ENCODE measurements at regions not wholly inside any gene's neighbourhood (a gene's known extent, or its start where the extent isn't known, plus 50 kb on each side); places are given as distances from the start of the nearest gene placed in this dataset.

DNA sequence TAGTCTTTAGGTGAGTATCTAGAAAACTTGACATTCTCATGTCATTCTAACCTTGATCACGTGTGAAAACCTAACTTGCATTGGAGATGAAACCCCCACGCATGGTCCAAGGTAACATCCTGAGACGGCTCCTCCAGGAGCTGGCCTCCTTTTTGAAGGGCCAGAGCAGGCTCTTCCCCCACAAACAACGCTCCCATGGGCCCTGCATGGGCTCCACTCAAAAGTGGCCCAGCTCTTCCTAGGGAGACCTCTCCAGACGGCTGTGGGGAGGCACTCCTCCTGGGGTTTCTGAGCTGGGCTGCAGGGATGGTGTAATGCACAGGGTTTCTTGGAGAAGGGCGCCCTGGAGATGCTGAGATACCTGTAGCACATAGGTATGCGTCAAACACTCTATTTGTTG, 296.2 kb upstream of the IRX1 start:
- Histone ChIP-seq H3K27ac (ENCODE audit: control insufficient read depth, insufficient read depth) (no peak overlapping the region), H3K36me3 (ENCODE audit: control insufficient read depth in 2 of 2, insufficient read depth in 2 of 2, low read length in 1 of 2) (no peaks in the 10 kb centered on the region), H3K4me2 (ENCODE audit: control insufficient read depth, insufficient read depth) (no peak overlapping the region), H3K4me3 (no peak overlapping the region), H2AFZ (ENCODE audit: control insufficient read depth, low read depth, low read length) (no peak overlapping the region), H3K4me1 (ENCODE audit: control insufficient read depth, insufficient read depth, low read length) (no peaks in the 10 kb centered on the region), H4K20me1 (ENCODE audit: control insufficient read depth, insufficient read depth) (no peaks in the 10 kb centered on the region), H3K27me3 (replicated peaks in 1 of 2; ENCODE audit: control insufficient read depth in 2 of 2, insufficient read depth in 2 of 2, low read length in 1 of 2) (no peaks in the 10 kb centered on the region), H3K79me2 (ENCODE audit: control insufficient read depth, insufficient read depth, low read length) (no peaks in the 10 kb centered on the region), H3K9ac (ENCODE audit: control insufficient read depth, insufficient read depth, low read length) (no peak overlapping the region), H3K9me3 (replicated peaks; ENCODE audit: control insufficient read depth, insufficient read depth, low read length) (no peaks in the 10 kb centered on the region; the same call in 2 of the 3 replicates)
- ChIA-PET POLR2A (no interaction called here), CTCF (no interaction called here), SMC1A (ENCODE audit: uncharacterized antibody, unreplicated experiment) (no interaction called here), RAD21 (ENCODE audit: unreplicated experiment) (no interaction called here)
- intact Hi-C loops (cut with micrococcal nuclease; ENCODE audit: unreplicated experiment) = no loop called here
- DNase-seq (ENCODE audit: low read depth, low spot score) (no peak), ATAC-seq (no peak), FAIRE-seq (no peak)
- no TSS peak for BruUV-seq (replicated peaks)
- in situ Hi-C loops (cut with MboI) = no loop called here
- WGBS (ENCODE audit: insufficient coverage, insufficient replicate concordance, low lambda C conversion rate, missing lambda C conversion rate) = 8% methylated on average over 7 of the region's 7 CpGs
- TF ChIP-seq BMI1 (IDR thresholded peaks at IDR 0.05; ENCODE audit: borderline replicate concordance) (no peak), ZBTB33 (IDR thresholded peaks at IDR 0.05) (no peak)
- TF ChIP-seq, protein P1, sequence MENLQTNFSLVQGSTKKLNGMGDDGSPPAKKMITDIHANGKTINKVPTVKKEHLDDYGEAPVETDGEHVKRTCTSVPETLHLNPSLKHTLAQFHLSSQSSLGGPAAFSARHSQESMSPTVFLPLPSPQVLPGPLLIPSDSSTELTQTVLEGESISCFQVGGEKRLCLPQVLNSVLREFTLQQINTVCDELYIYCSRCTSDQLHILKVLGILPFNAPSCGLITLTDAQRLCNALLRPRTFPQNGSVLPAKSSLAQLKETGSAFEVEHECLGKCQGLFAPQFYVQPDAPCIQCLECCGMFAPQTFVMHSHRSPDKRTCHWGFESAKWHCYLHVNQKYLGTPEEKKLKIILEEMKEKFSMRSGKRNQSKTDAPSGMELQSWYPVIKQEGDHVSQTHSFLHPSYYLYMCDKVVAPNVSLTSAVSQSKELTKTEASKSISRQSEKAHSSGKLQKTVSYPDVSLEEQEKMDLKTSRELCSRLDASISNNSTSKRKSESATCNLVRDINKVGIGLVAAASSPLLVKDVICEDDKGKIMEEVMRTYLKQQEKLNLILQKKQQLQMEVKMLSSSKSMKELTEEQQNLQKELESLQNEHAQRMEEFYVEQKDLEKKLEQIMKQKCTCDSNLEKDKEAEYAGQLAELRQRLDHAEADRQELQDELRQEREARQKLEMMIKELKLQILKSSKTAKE (IDR thresholded peaks at IDR 0.05; ENCODE audit: low read depth, poor library complexity, severe bottlenecking) = no peak

GRCh38 chr5:3297853-3298252, 297.8 kb upstream of the IRX1 start:
- FAIRE-seq (no peak), DNase-seq (ENCODE audit: low read depth, low spot score) (no peak), ATAC-seq (no peak)
- in situ Hi-C loops (cut with MboI) = no loop called here
- Histone ChIP-seq H2AFZ (ENCODE audit: control insufficient read depth, low read depth, low read length) (no peak overlapping the region), H3K36me3 (ENCODE audit: control insufficient read depth in 2 of 2, insufficient read depth in 2 of 2, low read length in 1 of 2) (no peaks in the 10 kb centered on the region), H3K9me3 (replicated peaks; ENCODE audit: control insufficient read depth, insufficient read depth, low read length) (no peaks in the 10 kb centered on the region), H4K20me1 (ENCODE audit: control insufficient read depth, insufficient read depth) (no peaks in the 10 kb centered on the region), H3K79me2 (ENCODE audit: control insufficient read depth, insufficient read depth, low read length) (no peaks in the 10 kb centered on the region), H3K9ac (ENCODE audit: control insufficient read depth, insufficient read depth, low read length) (no peak overlapping the region), H3K27ac (ENCODE audit: control insufficient read depth, insufficient read depth) (no peak overlapping the region), H3K4me1 (ENCODE audit: control insufficient read depth, insufficient read depth, low read length) (no peaks in the 10 kb centered on the region), H3K27me3 (replicated peaks in 1 of 2; ENCODE audit: control insufficient read depth in 2 of 2, insufficient read depth in 2 of 2, low read length in 1 of 2) (no peaks in the 10 kb centered on the region), H3K4me2 (ENCODE audit: control insufficient read depth, insufficient read depth) (no peak overlapping the region), H3K4me3 (no peak overlapping the region)
- ChIA-PET SMC1A (ENCODE audit: uncharacterized antibody, unreplicated experiment) (no interaction called here), POLR2A (no interaction called here), RAD21 (ENCODE audit: unreplicated experiment) (no interaction called here), CTCF (no interaction called here)
- intact Hi-C loops (cut with micrococcal nuclease; ENCODE audit: unreplicated experiment) = no loop called here
- no TSS peak for BruUV-seq (replicated peaks)
- WGBS (ENCODE audit: insufficient coverage, insufficient replicate concordance, low lambda C conversion rate, missing lambda C conversion rate) = 46% methylated on average over 3 of the region's 3 CpGs
- no peak for TF ChIP-seq NR2F1 (conservative IDR thresholded peaks at IDR 0.05)
- TF ChIP-seq RCOR1 (conservative IDR thresholded peaks at IDR 0.05; ENCODE audit: low read depth, low read length) = no peak
- no peak for TF ChIP-seq TARDBP (IDR thresholded peaks at IDR 0.05; ENCODE audit: borderline replicate concordance)
- TF ChIP-seq, protein P2, sequence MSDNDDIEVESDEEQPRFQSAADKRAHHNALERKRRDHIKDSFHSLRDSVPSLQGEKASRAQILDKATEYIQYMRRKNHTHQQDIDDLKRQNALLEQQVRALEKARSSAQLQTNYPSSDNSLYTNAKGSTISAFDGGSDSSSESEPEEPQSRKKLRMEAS (IDR thresholded peaks at IDR 0.05; ENCODE audit: low read depth, low read length) = no peak
- TF ChIP-seq NFIC (IDR thresholded peaks at IDR 0.05; ENCODE audit: low read depth, low read length) = no peak
- no peak for TF ChIP-seq ZNF384 (IDR thresholded peaks at IDR 0.05; ENCODE audit: borderline replicate concordance, low read depth, low read length)
- no peak for TF ChIP-seq CBX3 (IDR thresholded peaks at IDR 0.05; ENCODE audit: borderline replicate concordance, low read depth)
- no peak for TF ChIP-seq SUZ12 (IDR thresholded peaks at IDR 0.05; ENCODE audit: unreplicated experiment)
- TF ChIP-seq CHD1 (IDR thresholded peaks at IDR 0.05; ENCODE audit: low read depth, low read length) = no peak
- no peak for TF ChIP-seq IKZF1 (conservative IDR thresholded peaks at IDR 0.05)
- TF ChIP-seq GABPA (IDR thresholded peaks at IDR 0.05; ENCODE audit: low read depth) = no peak
- no peak for TF ChIP-seq NFXL1 (IDR thresholded peaks at IDR 0.05; ENCODE audit: borderline replicate concordance)
- no peak for TF ChIP-seq NFYA (IDR thresholded peaks at IDR 0.05; ENCODE audit: borderline replicate concordance, low read depth, low read length)
- no peak for TF ChIP-seq CREM (IDR thresholded peaks at IDR 0.05; ENCODE audit: low read depth)
